HepG2 (cell line): ENCODE measurements at regions not wholly inside any gene's neighbourhood (a gene's known extent, or its start where the extent isn't known, plus 50 kb on each side); places are given as distances from the start of the nearest gene placed in this dataset.

Experiments
- ATAC-seq: fragments of 200-7000 bp; cut with Tn5 transposase; 3 replicates; pipeline ENCODE4 v1.9.1; 2020; ENCODE audit warnings: mild to moderate bottlenecking, moderate library complexity
- BruUV-seq: library from RNA; stranded (reverse); fragments of 400-500 nt; replicated peaks from 2 replicates; lab custom pipeline; 2021; lab: Mats Ljungman, UMichigan
- CTCF ChIA-PET: fragments of 300-600 bp; formaldehyde crosslinking; extraction: SDS; loops from one replicate; lab custom pipeline; 2021; ENCODE audit warnings: low total read pairs, inconsistent platforms, low intra/inter-chr PET ratio; lab: Yijun Ruan, JAX
- POLR2A ChIA-PET: fragments of 350-600 bp; sonication (Branson Sonifier 250); formaldehyde crosslinking; loops from one replicate; lab custom pipeline; 2020; ENCODE audit warnings: antibody characterized with exemption, inconsistent platforms; lab: Yijun Ruan, JAX
- DNase-seq: peaks from one replicate; pipeline ENCODE4 v3.0.0-alpha.2; 2015; ENCODE audit warnings: low spot score
- FAIRE-seq: peaks from 3 replicates; lab custom pipeline; 2011; peaks lifted over from hg19 to GRCh38; lab: Jason Lieb, UNC
- H2AFZ ChIP-seq: one replicate; pipeline ENCODE4 v1.6.1; 2011; ENCODE audit warnings: low read length, inconsistent platforms
- H3K27ac ChIP-seq: fragments of 300-600 bp; 3 replicates; pipeline ENCODE4 v1.8.0; 2011; ENCODE audit warnings: mixed run types, mild to moderate bottlenecking, mixed read lengths, low read length, inconsistent platforms; ENCODE audit not compliant: insufficient read depth; ENCODE audit errors: extremely low read length
- H3K27me3 ChIP-seq, 2 experiments: fragments of 200-600 bp in 1 of 2; 2 replicates in 1 of 2; 3 replicates in 1 of 2; pipeline versions ENCODE4 v1.6.0 to v1.8.0; 2011; ENCODE audit warnings: low read length in 2 of 2, mild to moderate bottlenecking in 2 of 2, moderate library complexity in 2 of 2, inconsistent platforms in 1 of 2; ENCODE audit not compliant: insufficient read depth in 2 of 2, control insufficient read depth in 1 of 2
- H3K36me3 ChIP-seq, 2 experiments: fragments of 200-600 bp in 1 of 2; replicated peaks in 1 of 2; 2 replicates in 1 of 2; 3 replicates in 1 of 2; pipeline versions ENCODE4 v1.5.1 to v1.8.0; 2011; ENCODE audit warnings: low read length in 2 of 2, inconsistent platforms in 1 of 2; ENCODE audit not compliant: insufficient read depth in 2 of 2, control insufficient read depth in 1 of 2
- H3K4me1 ChIP-seq: 2 replicates; pipeline ENCODE4 v1.5.1; 2012; ENCODE audit warnings: low read length, inconsistent platforms; ENCODE audit not compliant: insufficient read depth
- H3K4me2 ChIP-seq: 2 replicates; pipeline ENCODE4 v1.6.0; 2011; ENCODE audit warnings: low read depth, low read length, inconsistent platforms
- H3K4me3 ChIP-seq, 3 experiments: fragments of 200-600 bp in 1 of 3; sonication (generic), shearing (Covaris generic) in 1 of 3; replicated peaks in 1 of 3; 2 replicates each; pipeline ENCODE4 v1.5.1; 2011 to 2016; ENCODE audit warnings: low read length in 3 of 3, inconsistent platforms in 2 of 3, low read depth in 2 of 3, mild to moderate bottlenecking in 2 of 3, control low read depth in 1 of 3, mixed read lengths in 1 of 3; ENCODE audit not compliant: insufficient read depth in 1 of 3
- H3K79me2 ChIP-seq: one replicate; pipeline ENCODE4 v1.6.1; 2011; ENCODE audit warnings: low read length, inconsistent platforms; ENCODE audit not compliant: insufficient read depth
- H3K9ac ChIP-seq: 2 replicates; pipeline ENCODE4 v1.6.0; 2011; ENCODE audit warnings: mild to moderate bottlenecking, low read depth, low read length, inconsistent platforms; ENCODE audit not compliant: insufficient read depth
- H3K9me3 ChIP-seq: 2 replicates; pipeline ENCODE4 v1.5.1; 2012; ENCODE audit warnings: mild to moderate bottlenecking, low read length
- H4K20me1 ChIP-seq: 2 replicates; pipeline ENCODE4 v1.6.0; 2011; ENCODE audit warnings: inconsistent platforms, mild to moderate bottlenecking, low read length, moderate library complexity; ENCODE audit not compliant: insufficient read depth
- ADNP ChIP-seq: sonication (generic); formaldehyde crosslinking; IDR thresholded peaks from 2 replicates; pipeline ENCODE4 v1.4.0; 2020; ENCODE audit warnings: missing genetic modification reagents
- FOXA3 ChIP-seq: IDR thresholded peaks from 2 replicates; pipeline ENCODE4 v1.6.1; 2016; ENCODE audit warnings: missing genetic modification reagents, missing compliant biosample characterization
- NCOA1 ChIP-seq: sonication (generic); formaldehyde crosslinking; IDR thresholded peaks from 2 replicates; pipeline ENCODE4 v1.9.0; 2021; ENCODE audit warnings: missing genetic modification reagents
- PBX2 ChIP-seq: IDR thresholded peaks from 2 replicates; pipeline ENCODE4 v1.6.1; 2016; ENCODE audit warnings: control low read depth
- PRPF4 ChIP-seq: fragments of 200-400 bp; formaldehyde crosslinking; IDR thresholded peaks from 2 replicates; pipeline ENCODE4 v1.6.1; 2016; ENCODE audit warnings: low read length, low read depth; ENCODE audit not compliant: poor library complexity, severe bottlenecking
- SAFB2 ChIP-seq: sonication (generic); formaldehyde crosslinking; IDR thresholded peaks from 2 replicates; pipeline ENCODE4 v1.5.1; 2020; ENCODE audit warnings: missing genetic modification reagents, low read depth, mild to moderate bottlenecking, borderline replicate concordance
- SMYD3 ChIP-seq: sonication (generic); formaldehyde crosslinking; IDR thresholded peaks from 2 replicates; pipeline ENCODE4 v1.8.1; 2023; ENCODE audit warnings: mild to moderate bottlenecking, missing genetic modification reagents
- SPEN ChIP-seq: sonication (generic); formaldehyde crosslinking; IDR thresholded peaks from 2 replicates; pipeline ENCODE4 v1.5.1; 2020; ENCODE audit warnings: low read depth, mild to moderate bottlenecking, missing genetic modification reagents
- TFAP4 ChIP-seq: sonication (generic); IDR thresholded peaks from 2 replicates; pipeline ENCODE4 v1.6.1; 2016; ENCODE audit warnings: low read depth, borderline replicate concordance
- XRCC5 ChIP-seq: fragments of 200-400 bp; formaldehyde crosslinking; optimal IDR thresholded peaks from 2 replicates; pipeline ENCODE3; 2017; ENCODE audit warnings: mild to moderate bottlenecking, low read length
- ZNF232 ChIP-seq: sonication (generic); formaldehyde crosslinking; IDR thresholded peaks from 2 replicates; pipeline ENCODE4 v1.4.0; 2020; ENCODE audit warnings: missing genetic modification reagents, borderline replicate concordance
- ZNF260 ChIP-seq: sonication (generic); formaldehyde crosslinking; IDR thresholded peaks from 2 replicates; pipeline ENCODE4 v1.4.0; 2020; ENCODE audit warnings: missing genetic modification reagents, low read depth, mild to moderate bottlenecking, borderline replicate concordance
- ZNF598 ChIP-seq: sonication (generic); formaldehyde crosslinking; IDR thresholded peaks from 2 replicates; pipeline ENCODE4 v1.5.1; 2020; ENCODE audit warnings: mild to moderate bottlenecking, missing genetic modification reagents, borderline replicate concordance
- whole genome bisulfite sequencing: methylation state at CpG from one replicate; pipeline ENCODE4 v1.1.6; 2017; ENCODE audit warnings: low lambda C conversion rate; 5-methylcytosine and 5-hydroxymethylcytosine counted together
- in situ Hi-C: cut with HindIII; loops from 2 replicates; pipeline ENCODE4 v1.10.0; 2017; ENCODE audit warnings: low pct_unique_long_range_greater_than_20kb; ENCODE audit not compliant: extremely low pct_ligation_motif_present
- intact Hi-C: fragments of 100-400 bp; cut with micrococcal nuclease; formaldehyde crosslinking; loops from one replicate; pipeline ENCODE4 v1.10.0; 2022; ENCODE audit not compliant: unreplicated experiment

GRCh38 chr2:238505119-238505891, 78.6 kb downstream of the ASB1 start (continued):
- TF ChIP-seq SPEN (CRISPR knock-in tag): no peak
- TF ChIP-seq, all 625 proteins: peak for 14

GRCh38 chr2:238505892-238506280, 79.2 kb downstream of the ASB1 start:
- no peak for FAIRE-seq
- Histone ChIP-seq H3K27me3 (no peaks in the 10 kb centered on the region), H4K20me1 (no peaks in the 10 kb centered on the region), H3K36me3 (no peaks in the 10 kb centered on the region), H3K79me2 (no peaks in the 10 kb centered on the region), H3K4me3 (no peak overlapping the region), H3K27ac (no peak overlapping the region), H3K9ac (no peak overlapping the region), H3K4me2 (peak overlapping the region; percentile 41; the same call in 1 of the 2 replicates), H2AFZ (no peak overlapping the region), H3K4me1 (peaks cover 44% of the 10 kb centered on the region), H3K9me3 (no peaks in the 10 kb centered on the region)
- no peak for DNase-seq
- no peak for ATAC-seq
- intact Hi-C loops (no loop called here), in situ Hi-C loops (no loop called here)
- WGBS: 73% methylated on average over 9 of the region's 9 CpGs
- no peak for TF ChIP-seq FOXA3 (CRISPR knock-in tag)
- TF ChIP-seq ZNF232: no peak
- TF ChIP-seq NCOA1 (CRISPR knock-in tag): no peak
- TF ChIP-seq TFAP4: no peak
- TF ChIP-seq ZNF598 (CRISPR knock-in tag): no peak
- no peak for TF ChIP-seq ADNP (CRISPR knock-in tag)
- no peak for TF ChIP-seq PRPF4
- no peak for TF ChIP-seq PBX2 (CRISPR knock-in tag)
- no peak for TF ChIP-seq SAFB2 (CRISPR knock-in tag)
- no peak for TF ChIP-seq SMYD3
- TF ChIP-seq XRCC5: no peak
- TF ChIP-seq ZNF260: no peak
- no TSS peak for BruUV-seq
- CTCF ChIA-PET: no interaction called here
- POLR2A ChIA-PET: no interaction called here
